ENCODE measurements at regions not wholly inside any gene's neighbourhood (a gene's known extent, or its start where the extent isn't known, plus 50 kb on each side); places are given as distances from the start of the nearest gene placed in this dataset.

DNA sequence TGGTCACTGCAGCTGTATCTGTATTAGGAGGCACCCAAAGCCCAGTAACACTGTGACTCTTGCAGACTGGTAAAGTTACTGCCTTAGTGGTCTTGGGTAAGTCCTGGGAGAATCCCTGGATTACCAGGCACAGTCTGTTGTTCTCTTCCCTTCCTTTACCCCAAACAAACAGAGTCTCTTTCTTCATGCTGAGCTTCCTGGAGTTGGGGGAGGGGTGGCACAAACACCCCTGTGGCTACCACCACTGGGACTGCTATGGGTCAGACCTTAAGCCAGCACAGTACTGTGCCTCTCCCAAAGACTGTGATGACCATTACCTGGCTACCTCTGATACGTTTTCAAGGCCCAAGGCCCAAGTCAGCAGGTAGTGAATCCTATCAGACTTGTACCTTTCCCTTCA lies 59.9 kb upstream of the FAM3C start:
- H3K36me3 ChIP-seq (ENCODE audit: control insufficient read depth in 2 of 2, extremely low read depth in 1 of 2, insufficient read depth in 2 of 2, low read length in 2 of 2), result no peaks in the 10 kb centered on the region

More for the DNA sequence above, 59.9 kb upstream of the FAM3C start:
- DNase-seq (ENCODE audit: low read depth, low spot score), result no peak
- no peak overlapping the region for H3K4me3 ChIP-seq (replicated peaks in 1 of 3; ENCODE audit: insufficient read depth in 1 of 3, low read depth in 1 of 3, low read length in 3 of 3)
- no peaks in the 10 kb centered on the region for H4K20me1 ChIP-seq (replicated peaks; ENCODE audit: control insufficient read depth, extremely low read depth, insufficient read depth, low read length)
- H3K9ac ChIP-seq (replicated peaks; ENCODE audit: extremely low read depth, insufficient read depth, low read length), result no peak overlapping the region
- BruUV-seq (replicated peaks), result no TSS peak
- H3K9me3 ChIP-seq (replicated peaks; ENCODE audit: control insufficient read depth, insufficient read depth, low read length), result no peaks in the 10 kb centered on the region
- ChIA-PET POLR2A (no interaction called here), CTCF (no interaction called here)
- H3K9me1 ChIP-seq (replicated peaks; ENCODE audit: control insufficient read depth, extremely low read depth, insufficient read depth, low read length), result no peaks in the 10 kb centered on the region
- TF ChIP-seq FOS (IDR thresholded peaks at IDR 0.05; ENCODE audit: borderline replicate concordance, insufficient read depth, low read length) (no peak), GATA2 (IDR thresholded peaks at IDR 0.05; ENCODE audit: insufficient read depth, insufficient read length, low read depth, low read length) (no peak), POLR2AphosphoS5 (IDR thresholded peaks at IDR 0.05; ENCODE audit: insufficient read depth, low read depth, low read length) (no peak), JUN (IDR thresholded peaks at IDR 0.05; ENCODE audit: borderline replicate concordance, insufficient read depth, insufficient read length, low read depth) (no peak), EZH2 (IDR thresholded peaks at IDR 0.05; ENCODE audit: borderline replicate concordance, low read depth, low read length, severe bottlenecking) (no peak), MYC (IDR thresholded peaks at IDR 0.05; ENCODE audit: low read depth, low read length) (no peak)
- TF ChIP-seq, protein P1, sequence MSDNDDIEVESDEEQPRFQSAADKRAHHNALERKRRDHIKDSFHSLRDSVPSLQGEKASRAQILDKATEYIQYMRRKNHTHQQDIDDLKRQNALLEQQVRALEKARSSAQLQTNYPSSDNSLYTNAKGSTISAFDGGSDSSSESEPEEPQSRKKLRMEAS (IDR thresholded peaks at IDR 0.05; ENCODE audit: insufficient read depth, insufficient read length), result no peak
- TF ChIP-seq, protein P2, sequence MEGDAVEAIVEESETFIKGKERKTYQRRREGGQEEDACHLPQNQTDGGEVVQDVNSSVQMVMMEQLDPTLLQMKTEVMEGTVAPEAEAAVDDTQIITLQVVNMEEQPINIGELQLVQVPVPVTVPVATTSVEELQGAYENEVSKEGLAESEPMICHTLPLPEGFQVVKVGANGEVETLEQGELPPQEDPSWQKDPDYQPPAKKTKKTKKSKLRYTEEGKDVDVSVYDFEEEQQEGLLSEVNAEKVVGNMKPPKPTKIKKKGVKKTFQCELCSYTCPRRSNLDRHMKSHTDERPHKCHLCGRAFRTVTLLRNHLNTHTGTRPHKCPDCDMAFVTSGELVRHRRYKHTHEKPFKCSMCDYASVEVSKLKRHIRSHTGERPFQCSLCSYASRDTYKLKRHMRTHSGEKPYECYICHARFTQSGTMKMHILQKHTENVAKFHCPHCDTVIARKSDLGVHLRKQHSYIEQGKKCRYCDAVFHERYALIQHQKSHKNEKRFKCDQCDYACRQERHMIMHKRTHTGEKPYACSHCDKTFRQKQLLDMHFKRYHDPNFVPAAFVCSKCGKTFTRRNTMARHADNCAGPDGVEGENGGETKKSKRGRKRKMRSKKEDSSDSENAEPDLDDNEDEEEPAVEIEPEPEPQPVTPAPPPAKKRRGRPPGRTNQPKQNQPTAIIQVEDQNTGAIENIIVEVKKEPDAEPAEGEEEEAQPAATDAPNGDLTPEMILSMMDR (IDR thresholded peaks at IDR 0.05; ENCODE audit: extremely low read depth in 1 of 2, insufficient read depth in 1 of 2, low read depth in 1 of 2, low read length in 2 of 2), result no peak
- peaks cover 4% of the 10 kb centered on the region for H3K4me1 ChIP-seq (ENCODE audit: control insufficient read depth, extremely low read depth, insufficient read depth, low read length)
- FAIRE-seq, result no peak
- no peak overlapping the region for H3K4me2 ChIP-seq (ENCODE audit: insufficient read depth, low read length)
- H2AFZ ChIP-seq (ENCODE audit: low read depth, low read length), result no peak overlapping the region
- H3K27ac ChIP-seq (ENCODE audit: insufficient read depth, low read depth, low read length), result no peak overlapping the region
- dilution Hi-C loops (cut with MboI; ENCODE audit: extremely low pct_ligation_motif_present, low sequenced_read_pairs) (no loop called here), intact Hi-C loops (cut with micrococcal nuclease) (no loop called here)
- no peaks in the 10 kb centered on the region for H3K27me3 ChIP-seq (ENCODE audit: control insufficient read depth in 2 of 2, insufficient read depth in 2 of 2, low read length in 2 of 2)
- H3K79me2 ChIP-seq (ENCODE audit: control insufficient read depth, insufficient read depth, low read length), result no peaks in the 10 kb centered on the region
